Stimulated activated CD4-positive, alpha-beta T cell treated with anti-CD3 and anti-CD28 coated beads, TNF-alpha, amount 100 ng/mL, for 4 hours (primary cell): ENCODE measurements at regions not wholly inside any gene's neighbourhood (a gene's known extent, or its start where the extent isn't known, plus 50 kb on each side); places are given as distances from the start of the nearest gene placed in this dataset.
"Not testable (repeated sequence)": the region's sequence is repeated elsewhere in the genome, so short reads cannot be mapped to it uniquely, and the experiment has no call there.

Experiments
- DNase-seq, 3 experiments: peaks; one replicate each; pipeline ENCODE4 v3.0.0-alpha.2; 2020; ENCODE audit warnings: low read depth in 3 of 3

DNA sequence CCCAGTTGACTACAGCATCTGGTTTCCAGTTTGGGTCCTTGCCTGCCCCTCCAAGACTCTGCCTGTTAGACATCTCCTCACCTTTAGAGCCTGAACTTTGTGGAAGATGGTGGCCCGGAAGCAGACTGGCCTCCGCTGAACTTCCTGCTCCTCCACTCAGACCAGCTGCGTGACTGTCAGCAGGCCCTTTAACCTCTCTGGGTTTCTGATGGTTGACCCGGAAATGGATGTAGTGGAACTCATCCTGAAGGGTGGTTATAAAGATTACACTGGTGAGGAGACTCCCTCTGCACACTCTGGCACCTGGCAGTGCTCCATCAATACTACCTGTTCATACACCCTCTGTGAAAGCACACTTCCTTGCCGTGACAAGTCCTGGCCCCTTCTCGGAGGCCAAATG is 151.9 kb upstream of the TLE3 start:
- DNase-seq: no peak

DNA sequence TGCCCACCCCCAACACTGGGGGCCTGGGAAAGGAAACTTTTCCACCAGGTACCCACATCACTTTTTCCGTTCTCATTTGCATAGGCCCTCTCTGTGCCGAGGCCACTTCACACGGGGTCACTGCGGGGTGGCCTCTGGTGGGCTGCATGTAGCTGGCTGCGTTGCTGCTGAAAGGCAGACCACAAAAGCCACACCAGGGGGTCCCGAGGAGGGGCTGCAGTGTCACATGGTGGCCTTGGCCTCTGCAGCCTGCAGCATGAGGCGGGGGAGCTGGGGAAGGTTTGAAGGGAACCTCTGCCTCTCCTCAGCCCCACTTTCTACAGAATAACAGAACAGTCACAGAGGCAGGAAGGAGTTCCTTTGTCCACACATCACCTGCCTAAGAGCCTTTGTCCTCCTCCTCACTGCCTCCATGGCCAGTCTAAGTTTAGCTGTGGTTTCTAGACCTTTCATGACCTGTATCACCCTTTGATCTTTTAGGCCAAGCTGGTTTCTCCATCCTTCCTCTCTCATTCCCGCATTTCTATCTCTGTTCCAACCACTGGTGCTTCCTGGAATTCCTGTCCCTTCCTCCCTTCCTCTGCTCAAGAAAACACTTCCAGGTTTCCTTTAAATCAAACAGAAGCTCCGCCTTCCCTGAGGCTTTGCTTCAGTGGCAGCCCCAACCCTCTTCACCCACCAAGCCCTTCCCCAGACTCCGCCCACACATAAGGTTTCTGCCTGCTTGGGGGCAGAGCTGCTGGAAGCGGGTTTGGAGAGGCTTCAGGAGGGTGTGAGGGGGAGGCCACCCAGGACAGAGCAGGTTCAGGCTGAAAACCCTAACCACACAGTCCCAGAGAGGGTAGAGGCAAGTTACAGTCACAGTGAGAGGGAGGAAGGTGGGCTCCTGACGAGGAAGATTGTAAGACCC is 150.7 kb upstream of the TLE3 start:
- DNase-seq: no peak

DNA sequence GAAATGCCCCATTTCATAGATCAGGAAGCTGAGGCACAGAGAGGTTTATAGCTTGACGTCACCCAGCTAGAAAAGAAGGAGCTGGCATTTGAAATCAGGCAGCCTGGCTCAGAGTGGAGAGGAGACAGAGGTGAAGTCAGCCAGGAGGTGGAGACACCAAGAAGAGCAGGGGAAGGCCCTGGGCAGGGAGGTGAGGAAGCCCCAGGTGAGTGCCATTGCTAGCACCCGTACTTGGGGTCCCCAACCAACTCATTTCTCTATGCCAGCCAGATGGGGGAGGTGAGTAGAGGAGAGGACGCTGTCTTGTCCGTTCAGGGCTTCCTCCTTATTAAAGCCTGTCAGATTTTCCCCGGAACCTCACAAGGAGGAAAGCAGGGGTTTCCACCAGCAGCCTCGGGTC is 149.6 kb upstream of the TLE3 start:
- no peak for DNase-seq

DNA sequence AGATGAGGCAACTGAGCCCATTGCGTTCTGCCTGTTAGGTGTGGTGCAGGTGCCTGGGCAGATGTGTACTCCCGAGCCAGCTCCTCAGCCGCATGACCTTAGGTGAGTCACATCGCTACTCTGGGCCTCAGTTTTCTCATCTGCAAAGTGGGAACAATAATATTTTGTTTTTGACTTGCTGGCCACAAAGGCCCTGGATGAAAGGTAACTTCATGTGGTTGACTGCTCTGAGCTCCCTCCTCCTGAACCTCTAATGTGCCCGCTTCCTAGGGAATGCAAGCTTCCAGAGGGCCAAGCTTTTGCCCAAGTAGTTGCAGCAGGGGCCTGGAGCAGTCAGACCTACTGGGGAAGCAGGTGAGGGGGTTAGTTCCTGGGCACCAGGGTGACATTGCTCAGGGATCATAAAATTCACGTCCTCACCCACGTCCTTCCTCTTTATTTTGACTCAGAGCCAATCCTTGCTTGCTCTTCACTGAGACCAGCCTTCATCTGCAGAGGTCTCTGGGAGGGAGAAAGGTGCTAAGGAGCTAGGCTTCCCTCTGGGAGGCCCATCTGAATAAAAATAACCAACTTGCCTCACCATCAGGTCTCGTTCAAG is 149.0 kb upstream of the TLE3 start:
- DNase-seq: no peak

DNA sequence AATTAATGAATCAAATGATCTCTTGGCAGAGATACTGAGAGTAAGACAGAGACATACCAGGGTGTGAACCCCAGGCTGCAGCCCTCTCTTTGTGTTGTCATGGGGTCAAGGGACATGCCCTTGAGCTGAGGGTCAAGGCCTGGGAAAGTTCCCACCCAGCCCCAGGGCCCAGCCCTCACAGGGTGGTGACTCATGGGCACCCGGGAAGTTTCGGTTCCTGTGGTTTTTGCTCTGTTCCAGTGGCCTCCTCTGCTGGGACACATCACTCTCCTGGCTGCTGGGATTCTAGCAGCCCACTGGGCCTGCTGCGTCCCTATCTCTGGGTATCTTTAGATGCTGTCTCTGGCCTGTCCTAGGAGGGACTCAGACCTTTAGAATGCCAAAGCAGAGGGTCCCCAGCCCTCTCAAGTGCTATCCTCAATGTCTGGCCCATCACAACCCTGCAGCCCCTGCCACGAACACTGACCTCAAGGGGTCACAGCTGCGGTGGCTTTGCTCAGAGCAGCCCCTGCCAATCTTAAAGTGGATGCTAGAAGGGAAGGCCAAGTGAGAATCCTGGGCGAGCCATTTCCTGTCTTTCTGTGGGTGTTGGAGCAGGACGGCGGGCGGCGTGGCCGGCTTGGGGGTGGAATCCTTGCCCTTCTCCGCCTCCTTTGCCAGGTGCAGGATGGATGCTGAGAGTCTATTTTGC is 148.4 kb upstream of the TLE3 start:
- DNase-seq: no peak

DNA sequence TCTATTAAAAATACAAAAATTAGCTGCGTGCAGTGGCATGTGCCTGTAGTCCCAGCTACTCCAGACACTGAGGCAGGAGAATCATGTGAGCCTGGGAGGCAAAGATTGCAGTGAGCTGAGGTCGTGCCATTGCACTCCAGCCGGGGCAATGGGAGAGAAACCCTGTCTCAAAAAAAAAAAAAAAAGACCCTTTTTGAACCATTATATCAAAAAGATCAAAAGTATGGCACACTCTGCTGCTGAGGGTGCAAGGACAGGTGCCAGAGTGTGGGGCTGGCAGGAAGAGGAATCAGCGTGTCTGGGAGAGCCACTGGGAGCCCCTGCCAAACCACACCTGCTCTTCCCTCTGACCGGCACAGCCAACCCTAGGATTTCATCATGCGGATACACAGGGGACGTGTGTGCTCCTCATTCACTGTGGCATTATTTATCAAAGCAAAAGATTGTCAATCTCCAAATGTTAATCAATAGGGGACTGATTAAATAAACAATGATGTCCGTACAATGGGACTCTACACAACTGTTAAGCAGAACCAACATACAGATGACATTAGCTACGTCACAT is 147.3 kb upstream of the TLE3 start:
- no peak for DNase-seq

DNA sequence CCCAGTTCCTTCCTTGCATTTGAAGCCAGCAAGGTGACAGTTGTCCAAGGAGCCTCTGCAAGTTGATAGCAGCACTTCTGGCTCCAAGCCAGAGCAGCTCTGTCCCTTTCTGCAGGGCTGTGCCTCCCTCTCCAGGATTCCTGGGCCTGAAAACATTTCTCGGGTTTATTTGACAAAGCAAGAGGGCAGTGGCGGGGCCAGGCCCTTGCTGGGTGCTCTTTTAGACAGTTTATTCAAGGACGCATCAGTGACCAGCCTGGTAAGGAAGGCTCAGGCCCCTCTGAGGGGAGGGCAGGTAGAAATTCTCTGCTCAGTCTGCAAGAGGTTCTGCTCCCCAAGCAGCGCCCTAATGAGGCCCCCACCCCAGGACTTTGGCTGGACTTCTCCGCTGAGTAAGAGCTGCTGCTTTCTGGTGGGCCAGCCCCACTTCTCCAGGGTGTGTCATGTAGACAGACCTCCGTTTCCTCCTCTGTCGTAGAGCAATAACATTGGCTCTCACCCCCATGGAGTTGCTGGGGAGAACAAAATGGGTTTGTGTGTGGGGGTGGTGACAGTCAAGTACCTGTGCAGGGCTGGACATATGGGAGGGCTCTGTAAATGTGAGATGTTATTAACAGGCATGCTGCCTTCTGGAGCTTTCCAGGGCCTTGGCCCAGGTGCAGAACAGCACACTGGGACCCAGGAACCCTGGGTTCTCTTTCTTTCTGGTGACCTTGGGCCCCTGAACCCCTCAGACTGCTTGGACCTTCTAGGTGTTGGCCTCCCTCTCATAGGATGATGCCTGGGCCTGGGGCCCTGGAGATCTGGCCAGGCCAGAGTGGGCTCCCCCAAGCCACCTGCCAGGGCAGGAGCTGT is 146.2 kb upstream of the TLE3 start:
- no peak for DNase-seq

DNA sequence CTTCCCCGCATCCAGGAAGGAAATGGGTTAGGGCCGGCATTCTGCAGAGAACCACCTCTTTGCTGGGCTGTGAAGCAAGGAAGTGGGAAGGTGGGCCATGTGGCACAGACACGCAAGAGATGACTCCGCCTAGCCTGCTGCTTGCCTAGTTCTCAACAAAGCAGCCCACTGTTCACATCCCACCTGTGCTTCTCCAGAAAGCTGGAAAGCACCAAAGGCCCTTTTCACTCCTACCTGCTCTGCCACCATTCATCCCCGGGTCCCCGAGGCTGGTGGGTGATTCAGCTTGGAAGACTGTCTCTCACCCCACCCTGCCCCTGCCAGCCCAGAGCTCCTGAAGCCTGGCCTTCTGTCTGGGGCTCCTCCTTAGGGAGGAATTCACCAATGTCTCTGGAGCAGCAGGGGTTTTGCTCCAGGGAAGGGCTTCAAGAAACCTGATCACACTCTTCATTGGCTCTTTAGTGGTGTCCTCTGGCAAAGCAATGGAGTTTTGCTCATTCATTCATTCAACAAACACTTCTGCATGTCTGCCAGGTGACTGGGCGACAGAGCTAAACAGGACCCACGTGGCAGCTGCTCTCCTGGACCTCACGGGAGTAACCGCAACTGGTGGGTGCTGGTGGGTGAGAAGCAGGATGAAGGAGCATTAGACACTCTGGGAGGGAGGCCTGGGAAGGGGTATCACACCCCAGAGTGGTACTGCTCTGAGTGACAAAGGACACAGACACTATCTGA is 145.4 kb upstream of the TLE3 start:
- DNase-seq: no peak

DNA sequence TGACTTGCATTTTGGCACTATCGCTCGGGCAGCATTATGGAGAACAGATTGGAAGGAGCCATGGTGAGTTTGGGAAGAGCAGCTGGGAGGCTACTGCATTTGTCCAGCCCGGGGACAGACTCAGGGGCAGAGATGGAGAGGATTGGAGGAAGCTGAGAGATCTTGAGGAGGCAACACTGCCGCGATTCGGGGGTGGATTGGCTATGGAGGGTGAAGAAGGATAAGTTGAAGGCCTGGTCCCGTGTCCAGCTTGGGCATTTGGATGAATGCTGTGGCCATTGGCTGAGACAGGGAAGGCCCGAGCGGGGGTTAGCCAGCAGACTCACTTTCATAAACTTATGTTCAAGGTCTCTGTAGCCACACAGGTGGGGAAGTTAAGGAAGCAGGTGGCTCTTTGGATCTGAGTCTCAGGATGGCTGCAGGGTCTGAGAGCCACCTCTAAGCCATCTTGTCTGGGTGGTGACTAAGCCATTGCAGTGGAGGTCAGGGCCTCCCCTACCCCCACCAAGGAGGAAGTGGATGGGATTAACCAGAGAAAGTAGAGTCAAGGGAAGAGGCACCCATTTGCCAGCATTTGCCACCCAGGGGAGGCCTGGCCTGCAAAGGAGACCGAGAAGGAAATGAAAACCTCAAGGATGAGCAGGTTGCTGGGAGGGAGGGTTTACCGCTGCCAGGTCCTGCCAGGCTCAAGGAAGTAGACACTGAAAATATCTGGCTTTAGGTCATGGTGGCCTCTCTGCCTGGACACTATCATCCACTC is 144.0 kb upstream of the TLE3 start:
- DNase-seq: no peak

DNA sequence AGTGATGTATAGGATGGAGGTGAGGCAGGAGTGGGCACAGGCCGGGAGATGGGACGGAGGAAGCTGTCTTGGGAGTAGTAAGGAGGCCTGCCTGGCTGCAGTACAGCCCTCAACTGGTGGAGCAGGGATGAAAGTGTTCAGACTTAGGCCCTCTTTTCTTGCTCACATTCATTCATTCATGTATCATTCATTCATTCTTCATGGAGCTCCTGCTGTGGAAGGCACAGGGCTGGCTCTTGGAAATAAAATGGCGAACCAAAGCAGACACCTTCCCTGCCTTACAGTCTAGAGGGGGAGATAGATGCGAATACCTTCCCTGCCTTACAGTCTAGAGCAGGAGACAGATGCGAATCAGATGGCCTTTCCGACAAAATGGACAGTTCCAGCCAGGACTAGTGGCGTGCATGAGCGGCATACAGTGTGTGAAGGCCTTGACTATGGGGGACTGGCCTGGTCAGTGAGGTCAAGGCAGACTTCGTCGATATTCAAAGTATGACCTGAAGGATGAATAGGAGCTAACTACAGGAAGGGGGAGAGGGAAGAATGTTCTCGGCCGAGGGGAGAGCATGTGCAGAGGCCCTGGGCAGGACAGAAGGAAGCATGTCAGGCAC is 143.2 kb upstream of the TLE3 start:
- no peak for DNase-seq

DNA sequence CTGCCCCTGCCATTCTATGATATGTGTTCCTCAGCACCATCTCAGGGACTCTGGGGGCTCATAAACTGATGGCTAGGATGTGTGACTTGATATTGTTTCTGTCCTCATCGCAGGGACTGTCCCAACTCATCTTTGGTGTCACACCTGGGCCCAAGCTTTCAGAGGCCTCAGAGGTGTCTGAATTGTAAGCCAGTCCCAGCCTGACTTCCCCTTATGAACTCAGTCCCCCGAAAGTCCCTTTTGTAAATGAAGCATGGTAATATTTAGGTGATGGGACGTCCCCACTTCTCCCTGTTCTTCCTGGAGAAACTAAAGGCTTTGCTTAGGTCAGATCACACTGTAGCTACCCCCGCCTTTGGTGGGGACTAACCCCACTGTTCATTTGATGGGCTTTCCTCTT is 142.4 kb upstream of the TLE3 start:
- no peak for DNase-seq

DNA sequence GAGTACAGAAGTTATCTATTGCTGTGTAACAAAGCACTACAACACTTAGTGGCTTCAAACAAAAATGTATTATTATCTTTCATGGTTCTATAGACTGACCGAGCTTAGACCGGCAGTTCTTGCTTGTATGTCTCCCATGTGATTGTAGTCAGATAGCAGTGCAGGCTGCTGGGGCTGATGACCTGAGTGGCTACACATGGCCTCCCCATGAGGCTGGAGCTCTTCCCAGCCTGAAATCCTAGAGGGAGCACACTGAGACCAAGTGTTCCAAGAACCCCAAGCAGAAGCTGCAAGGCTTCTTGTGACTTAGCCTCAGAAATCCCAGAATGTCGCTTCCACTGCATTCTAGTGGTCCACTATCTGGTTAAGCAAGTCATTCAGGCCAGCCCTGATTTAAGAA is 141.2 kb upstream of the TLE3 start:
- no peak for DNase-seq

DNA sequence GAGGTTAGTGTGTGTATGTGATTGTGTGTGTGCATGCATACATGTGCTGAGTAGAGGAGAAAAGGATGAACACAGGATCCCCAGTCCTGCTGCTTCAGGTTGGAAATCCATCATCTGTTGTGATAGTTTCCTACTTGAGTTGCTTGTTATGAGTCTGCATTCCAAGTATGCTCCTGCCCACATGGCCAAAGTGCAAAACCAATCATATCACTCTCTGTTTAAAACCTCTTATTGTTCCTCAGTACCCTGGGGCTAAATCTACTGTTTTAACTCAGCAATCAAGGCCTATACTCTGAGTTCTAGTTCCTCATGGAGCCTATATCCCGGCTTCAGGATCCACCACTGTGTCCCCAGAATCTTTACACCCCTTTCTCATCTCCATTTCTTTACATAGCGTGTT is 139.9 kb upstream of the TLE3 start:
- no peak for DNase-seq

DNA sequence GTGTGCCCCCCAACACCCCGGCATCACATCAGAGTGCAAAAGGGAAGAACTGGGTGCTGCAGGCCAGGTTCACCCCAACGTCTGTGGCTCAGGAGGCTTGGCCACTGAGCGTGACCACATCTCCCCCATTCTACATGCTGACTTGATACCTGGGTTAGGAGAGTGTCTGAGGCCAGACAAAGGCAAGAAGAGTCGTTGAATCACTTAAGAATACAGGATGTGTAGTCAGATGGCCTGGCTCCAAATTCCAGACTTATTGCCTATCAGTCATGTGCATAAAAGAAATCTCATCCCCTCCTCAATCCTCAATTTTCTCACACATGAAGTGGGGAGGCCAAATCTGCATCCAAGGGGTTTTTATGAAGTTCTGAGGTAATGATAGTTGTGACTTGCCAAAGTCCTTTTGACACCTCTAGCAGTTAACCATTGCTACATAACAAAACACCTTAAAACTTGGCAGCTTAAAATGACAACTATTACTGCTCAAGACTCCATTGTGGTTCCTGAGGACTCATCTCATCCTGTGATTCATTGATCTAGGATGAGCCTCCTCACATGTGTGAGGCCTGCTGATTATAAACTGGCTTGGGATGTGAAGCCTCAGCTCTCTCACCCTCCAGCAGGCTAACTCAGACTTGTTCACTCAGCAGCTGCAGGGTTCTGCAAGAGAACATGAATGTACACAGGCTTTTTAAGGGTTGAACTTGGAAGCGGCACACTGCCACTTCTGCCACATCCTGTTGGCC is 138.8 kb upstream of the TLE3 start:
- DNase-seq: no peak

DNA sequence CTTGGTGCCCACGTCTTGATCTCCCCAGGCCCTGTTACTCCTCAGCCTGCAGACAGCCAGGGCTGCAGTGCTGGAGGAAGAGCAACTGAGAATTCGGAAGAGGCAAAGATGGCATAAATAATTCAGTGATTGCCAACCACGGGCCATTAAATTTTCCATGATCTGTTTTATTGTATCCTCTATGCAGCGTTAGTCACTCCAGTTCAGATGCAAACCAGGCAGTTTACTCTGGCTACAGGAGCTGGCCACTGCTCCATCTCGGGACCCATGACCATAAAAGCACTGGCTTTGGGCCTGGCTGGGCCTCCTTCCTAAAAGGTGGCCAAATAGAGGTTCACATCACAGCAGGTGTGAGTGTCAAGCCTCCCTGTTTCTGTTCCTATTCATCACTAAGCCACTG is 137.6 kb upstream of the TLE3 start:
- DNase-seq: no peak

DNA sequence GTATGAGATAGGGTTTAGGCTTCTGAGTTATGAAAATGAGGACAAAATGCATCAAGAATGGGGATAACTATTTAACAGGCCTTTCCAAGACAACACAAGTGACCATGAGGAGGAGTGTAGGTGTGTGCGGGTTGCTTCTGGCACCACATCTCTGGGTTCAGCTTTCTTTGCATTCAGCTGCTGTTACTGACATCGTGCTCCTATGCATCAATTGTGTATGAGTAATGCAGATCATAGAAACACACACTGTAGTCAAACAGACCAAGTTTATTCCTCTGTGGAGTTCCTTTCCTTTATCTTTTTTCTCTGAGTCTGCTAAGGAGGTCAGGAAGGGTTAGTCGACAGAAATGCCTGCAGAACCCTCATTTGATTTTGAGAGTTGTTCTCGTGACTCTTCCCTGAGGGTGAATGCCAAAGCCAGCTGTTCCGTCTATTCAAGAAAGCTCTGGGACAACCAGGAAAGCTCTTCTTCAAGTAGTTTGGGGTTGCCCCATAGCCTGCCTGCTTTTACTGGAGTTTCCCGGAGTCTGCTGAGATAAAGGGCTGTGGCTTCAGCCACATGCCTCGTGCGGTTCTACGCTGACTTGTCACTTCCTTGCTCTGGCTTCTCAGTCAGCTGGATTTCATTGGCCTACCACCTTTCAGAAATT is 136.7 kb upstream of the TLE3 start:
- DNase-seq: no peak

DNA sequence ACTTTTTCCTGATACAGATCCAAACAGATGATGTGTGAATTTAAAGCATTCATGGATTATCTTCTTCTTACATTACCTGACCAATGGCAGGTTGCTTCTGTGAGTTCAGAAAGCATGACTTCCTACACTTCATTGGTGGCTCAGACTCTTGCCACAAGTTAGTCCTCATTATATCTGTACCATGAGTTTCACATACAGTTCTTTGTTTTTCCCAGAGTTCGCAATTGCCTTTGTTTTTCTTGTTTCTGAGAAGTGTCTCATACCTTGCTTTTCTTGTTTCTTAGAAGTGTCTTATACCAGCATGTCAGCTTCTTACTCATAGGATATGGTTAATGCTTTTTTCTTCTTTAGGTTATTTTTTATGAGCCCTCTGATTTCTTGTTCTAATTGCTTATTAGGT is 133.8 kb upstream of the TLE3 start:
- no peak for DNase-seq

DNA sequence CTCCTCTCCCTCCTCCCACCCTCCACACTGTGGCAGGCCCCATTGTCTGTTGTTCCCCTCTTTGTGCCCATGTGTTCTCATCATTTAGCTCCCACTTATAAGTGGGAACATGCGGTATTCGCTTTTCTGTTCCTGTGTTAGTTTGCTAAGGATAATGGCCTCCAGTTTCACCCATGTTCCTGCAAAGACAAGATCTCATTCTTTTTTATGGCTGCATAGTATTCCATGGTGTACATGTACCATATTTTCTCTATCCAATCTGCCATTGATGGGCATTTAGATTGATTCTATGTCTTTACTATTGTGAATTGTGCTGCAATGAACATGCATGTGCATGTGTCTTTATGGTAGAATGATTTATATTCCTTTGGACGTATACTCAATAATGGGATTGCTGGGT is 130.2 kb upstream of the TLE3 start:
- not testable (repeated sequence) for DNase-seq

DNA sequence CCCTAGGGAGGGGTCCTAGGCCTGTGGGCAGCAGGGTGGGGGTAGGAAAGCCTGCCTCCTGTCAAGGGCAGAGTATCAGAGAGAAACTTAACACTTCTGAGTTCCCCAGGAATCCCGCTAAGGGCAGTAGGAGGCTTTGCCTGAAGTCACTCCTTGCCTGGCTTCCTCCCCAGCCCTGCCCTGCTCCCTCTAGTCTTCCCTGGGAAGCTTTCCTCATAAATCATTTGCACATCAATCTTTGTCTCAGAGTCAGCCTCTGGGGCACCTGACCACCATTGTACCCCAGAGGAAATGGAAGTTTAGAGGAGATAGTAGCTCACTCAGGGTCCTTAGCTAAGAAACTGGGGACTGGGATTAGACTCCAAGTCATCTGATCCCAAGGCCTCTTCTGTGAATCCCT is 129.4 kb upstream of the TLE3 start:
- no peak for DNase-seq
